DND-41 (cell line): ENCODE measurements at regions not wholly inside any gene's neighbourhood (a gene's known extent, or its start where the extent isn't known, plus 50 kb on each side); places are given as distances from the start of the nearest gene placed in this dataset.

Source experiments
- ATAC-seq: fragments of 200-7000 bp; cut with Tn5 transposase; 3 replicates; pipeline ENCODE4 v1.9.1; 2021; ENCODE audit warnings: low read depth; ENCODE audit not compliant: insufficient read depth
- DNase-seq: peaks from one replicate; pipeline ENCODE4 v3.0.0-alpha.2; 2020
- H2AFZ ChIP-seq: 2 replicates; pipeline ENCODE4 v1.6.0; 2012; ENCODE audit warnings: low read depth, low read length
- H3K27ac ChIP-seq: 2 replicates; pipeline ENCODE4 v1.5.1; 2012; ENCODE audit warnings: low read length, inconsistent platforms
- H3K27me3 ChIP-seq: fragments of 200-600 bp; sonication (generic); 2 replicates; pipeline ENCODE4 v1.6.0; 2012; ENCODE audit warnings: low read length, mild to moderate bottlenecking, inconsistent platforms; ENCODE audit not compliant: insufficient read depth, poor library complexity
- H3K36me3 ChIP-seq: 2 replicates; pipeline ENCODE4 v1.5.1; 2012; ENCODE audit warnings: low read length, inconsistent platforms; ENCODE audit not compliant: insufficient read depth
- H3K4me1 ChIP-seq: 2 replicates; pipeline ENCODE4 v1.5.1; 2012; ENCODE audit warnings: mild to moderate bottlenecking, low read length; ENCODE audit not compliant: insufficient read depth
- H3K4me2 ChIP-seq: 2 replicates; pipeline ENCODE4 v1.6.0; 2012; ENCODE audit warnings: mild to moderate bottlenecking, moderate library complexity, low read length, inconsistent platforms; ENCODE audit not compliant: insufficient read depth
- H3K4me3 ChIP-seq, 2 experiments: fragments of 200-600 bp in 1 of 2; shearing (Covaris generic) in 1 of 2; 2 replicates each; pipeline ENCODE4 v1.5.1; 2012 to 2016; ENCODE audit warnings: inconsistent platforms in 2 of 2, low read length in 2 of 2, mild to moderate bottlenecking in 2 of 2, low read depth in 1 of 2, moderate library complexity in 1 of 2
- H3K79me2 ChIP-seq: 2 replicates; pipeline ENCODE4 v1.6.0; 2012; ENCODE audit warnings: low read length, inconsistent platforms; ENCODE audit not compliant: insufficient read depth
- H3K9ac ChIP-seq: 2 replicates; pipeline ENCODE4 v1.6.0; 2012; ENCODE audit warnings: low read depth, mild to moderate bottlenecking, inconsistent platforms, low read length, moderate library complexity
- H3K9me3 ChIP-seq: 2 replicates; pipeline ENCODE4 v1.5.1; 2012; ENCODE audit warnings: low read length, moderate library complexity, mild to moderate bottlenecking, inconsistent platforms; ENCODE audit not compliant: insufficient read depth, severe bottlenecking
- H4K20me1 ChIP-seq: 2 replicates; pipeline ENCODE4 v1.6.0; 2012; ENCODE audit warnings: low read length; ENCODE audit not compliant: insufficient read depth
- EZH2 ChIP-seq: IDR thresholded peaks from 3 replicates; pipeline ENCODE4 v1.6.1; 2012; ENCODE audit warnings: borderline replicate concordance, low read depth, mild to moderate bottlenecking, moderate library complexity, low read length, inconsistent platforms; ENCODE audit not compliant: severe bottlenecking
- TF ChIP-seq, protein P1 (sequence below): IDR thresholded peaks from 2 replicates; pipeline ENCODE4 v1.5.1; 2012; ENCODE audit warnings: borderline replicate concordance, low read length, moderate library complexity, mild to moderate bottlenecking; ENCODE audit not compliant: poor library complexity, severe bottlenecking; ENCODE audit errors: extremely low read depth

DNA sequence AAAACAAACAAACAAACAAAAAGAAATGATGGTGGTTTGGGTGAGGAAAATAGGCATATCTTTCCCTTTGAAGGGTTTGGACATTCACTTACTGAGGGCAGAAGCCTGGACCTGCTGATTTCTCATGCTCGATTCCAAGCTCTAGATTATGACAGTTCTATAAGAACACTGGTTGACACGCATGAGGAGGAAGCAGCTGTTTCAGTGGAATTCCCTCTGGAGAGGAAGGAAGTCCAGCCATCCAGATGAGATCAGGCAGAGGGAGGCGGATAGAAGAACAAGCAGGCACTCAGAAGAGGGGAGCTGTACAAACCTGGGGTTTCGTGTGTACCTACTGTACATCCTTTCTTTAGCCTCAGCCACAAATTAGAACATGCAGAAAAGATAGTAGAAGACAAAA is 691.9 kb downstream of the INHBA start:
- Histone ChIP-seq H3K79me2 (no peaks in the 10 kb centered on the region), H3K27ac (no peak overlapping the region), H3K4me3 (no peak overlapping the region), H3K27me3 (no peaks in the 10 kb centered on the region), H3K9me3 (no peaks in the 10 kb centered on the region), H3K9ac (no peak overlapping the region), H3K4me1 (no peaks in the 10 kb centered on the region), H3K4me2 (no peak overlapping the region), H2AFZ (no peak overlapping the region), H3K36me3 (no peaks in the 10 kb centered on the region), H4K20me1 (no peaks in the 10 kb centered on the region)
- TF ChIP-seq, protein P1, sequence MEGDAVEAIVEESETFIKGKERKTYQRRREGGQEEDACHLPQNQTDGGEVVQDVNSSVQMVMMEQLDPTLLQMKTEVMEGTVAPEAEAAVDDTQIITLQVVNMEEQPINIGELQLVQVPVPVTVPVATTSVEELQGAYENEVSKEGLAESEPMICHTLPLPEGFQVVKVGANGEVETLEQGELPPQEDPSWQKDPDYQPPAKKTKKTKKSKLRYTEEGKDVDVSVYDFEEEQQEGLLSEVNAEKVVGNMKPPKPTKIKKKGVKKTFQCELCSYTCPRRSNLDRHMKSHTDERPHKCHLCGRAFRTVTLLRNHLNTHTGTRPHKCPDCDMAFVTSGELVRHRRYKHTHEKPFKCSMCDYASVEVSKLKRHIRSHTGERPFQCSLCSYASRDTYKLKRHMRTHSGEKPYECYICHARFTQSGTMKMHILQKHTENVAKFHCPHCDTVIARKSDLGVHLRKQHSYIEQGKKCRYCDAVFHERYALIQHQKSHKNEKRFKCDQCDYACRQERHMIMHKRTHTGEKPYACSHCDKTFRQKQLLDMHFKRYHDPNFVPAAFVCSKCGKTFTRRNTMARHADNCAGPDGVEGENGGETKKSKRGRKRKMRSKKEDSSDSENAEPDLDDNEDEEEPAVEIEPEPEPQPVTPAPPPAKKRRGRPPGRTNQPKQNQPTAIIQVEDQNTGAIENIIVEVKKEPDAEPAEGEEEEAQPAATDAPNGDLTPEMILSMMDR = no peak
- no peak for TF ChIP-seq EZH2
- ATAC-seq = no peak
- no peak for DNase-seq

GRCh38 chr7:41010418-41010817 is 692.5 kb downstream of the INHBA start:
- no peaks in the 10 kb centered on the region for H3K9me3 ChIP-seq

DNA sequence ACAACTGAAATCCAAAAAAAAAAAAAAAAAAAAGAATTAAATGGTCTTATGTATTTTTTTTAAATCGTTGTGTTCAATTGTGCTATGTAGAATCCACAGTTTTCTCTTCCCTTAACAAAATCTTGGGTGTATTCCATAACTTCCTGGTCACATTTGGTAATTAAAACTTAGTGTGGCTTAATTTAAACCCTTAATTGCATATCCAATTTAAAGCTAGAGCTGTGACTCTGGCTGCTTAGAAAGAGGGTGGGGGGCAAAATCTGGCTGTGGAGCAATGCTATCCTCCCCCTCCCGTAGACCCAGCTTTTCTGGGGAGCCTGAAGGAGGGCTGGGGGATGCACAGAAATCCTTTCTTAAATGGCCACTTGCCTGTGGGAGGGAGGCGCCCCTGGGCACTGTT is 695.1 kb downstream of the INHBA start:
- no peaks in the 10 kb centered on the region for H3K27me3 ChIP-seq
- no peaks in the 10 kb centered on the region for H3K79me2 ChIP-seq
- no peak for DNase-seq
- H3K9me3 ChIP-seq = no peaks in the 10 kb centered on the region
- no peak overlapping the region for H3K27ac ChIP-seq
- TF ChIP-seq, protein P1 = no peak
- no peak for TF ChIP-seq EZH2
- no peak for ATAC-seq
- H4K20me1 ChIP-seq = no peaks in the 10 kb centered on the region
- no peak overlapping the region for H3K4me2 ChIP-seq
- H3K9ac ChIP-seq = no peak overlapping the region
- no peak overlapping the region for H3K4me3 ChIP-seq
- H3K36me3 ChIP-seq = no peaks in the 10 kb centered on the region
- H3K4me1 ChIP-seq = no peaks in the 10 kb centered on the region
- no peak overlapping the region for H2AFZ ChIP-seq

More at GRCh38 chr7:41010418-41010817, 692.5 kb downstream of the INHBA start:
- no peak overlapping the region for H3K9ac ChIP-seq
- H4K20me1 ChIP-seq = no peaks in the 10 kb centered on the region
- H3K4me2 ChIP-seq = no peak overlapping the region
- H3K36me3 ChIP-seq = no peaks in the 10 kb centered on the region
- TF ChIP-seq, protein P1 = no peak
- no peak overlapping the region for H3K27ac ChIP-seq
- no peak overlapping the region for H2AFZ ChIP-seq
- H3K79me2 ChIP-seq = no peaks in the 10 kb centered on the region
- no peaks in the 10 kb centered on the region for H3K4me1 ChIP-seq
- ATAC-seq (no peak), DNase-seq (no peak)
- no peak overlapping the region for H3K4me3 ChIP-seq
- H3K27me3 ChIP-seq = no peaks in the 10 kb centered on the region

DNA sequence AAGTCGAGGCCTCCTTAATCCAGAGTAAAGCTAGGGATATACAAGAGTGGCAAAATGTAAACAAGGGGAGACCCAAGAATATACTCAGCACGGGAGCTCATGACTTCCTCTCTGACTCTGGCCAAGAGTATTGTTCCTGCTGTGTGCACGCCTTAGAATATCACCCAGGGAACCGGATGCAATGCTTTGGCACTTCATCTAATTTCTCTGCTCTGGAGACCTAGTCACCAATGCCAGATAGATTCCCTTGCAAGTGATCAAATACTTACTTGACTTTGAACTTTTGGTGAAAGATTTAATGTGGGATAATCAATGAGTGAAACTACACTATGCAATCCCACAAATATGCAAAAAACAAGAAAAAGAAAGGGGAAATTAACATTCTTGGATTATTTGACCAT is 695.5 kb downstream of the INHBA start:
- Histone ChIP-seq H3K4me3 (no peak overlapping the region), H3K27ac (no peak overlapping the region), H3K4me2 (no peak overlapping the region), H4K20me1 (no peaks in the 10 kb centered on the region), H2AFZ (no peak overlapping the region; the same call in 1 of the 2 replicates), H3K4me1 (no peaks in the 10 kb centered on the region), H3K79me2 (no peaks in the 10 kb centered on the region), H3K9me3 (no peaks in the 10 kb centered on the region), H3K36me3 (no peaks in the 10 kb centered on the region), H3K27me3 (no peaks in the 10 kb centered on the region), H3K9ac (no peak overlapping the region)
- TF ChIP-seq EZH2 = no peak
- TF ChIP-seq, protein P1 = no peak
- DNase-seq (no peak), ATAC-seq (no peak)
